Prostate gland (tissue), 2 donors: ENCODE measurements at regions not wholly inside any gene's neighbourhood (a gene's known extent, or its start where the extent isn't known, plus 50 kb on each side); places are given as distances from the start of the nearest gene placed in this dataset.

ENCODE experiments used
- DNase-seq: peaks from one replicate; pipeline ENCODE4 v3.0.0-alpha.2; 2019; ENCODE audit warnings: low spot score
- H3K27ac ChIP-seq, 2 donors: fragments of 200-600 bp; sonication (generic); 2 replicates each; pipeline ENCODE4 v1.5.1; 2017 to 2019
- H3K27me3 ChIP-seq: fragments of 200-600 bp; sonication (generic); replicated peaks from 2 replicates; pipeline ENCODE4 v1.5.1; 2019; ENCODE audit not compliant: insufficient read depth
- H3K36me3 ChIP-seq, 2 donors: fragments of 200-600 bp; sonication (generic); 1 replicate in 1 of 2; 2 replicates in 1 of 2; pipeline versions ENCODE4 v1.5.1 to v1.8.1; 2017 to 2019
- H3K4me1 ChIP-seq: fragments of 200-600 bp; sonication (generic); replicated peaks from 2 replicates; pipeline ENCODE4 v1.5.1; 2019
- H3K4me3 ChIP-seq, 2 donors: fragments of 200-600 bp; sonication (generic); 2 replicates each; pipeline ENCODE4 v1.5.1; 2017 to 2019
- H3K9me3 ChIP-seq: fragments of 200-600 bp; sonication (generic); 2 replicates; pipeline ENCODE4 v1.5.1; 2017
- CTCF ChIP-seq, 4 experiments: fragments of 200-600 bp in 2 of 4; fragments of 450-650 bp in 2 of 4; sonication (generic) in 2 of 4; IDR thresholded peaks; 1 replicate in 3 of 4; 2 replicates in 1 of 4; pipeline ENCODE4 v1.5.1; 2016 to 2019; ENCODE audit warnings: antibody characterized with exemption in 4 of 4, mild to moderate bottlenecking in 2 of 4, moderate library complexity in 2 of 4
- POLR2A ChIP-seq: fragments of 450-650 bp; IDR thresholded peaks from one replicate; pipeline ENCODE4 v1.6.1; 2016; ENCODE audit warnings: antibody characterized with exemption, mild to moderate bottlenecking
- POLR2AphosphoS5 ChIP-seq: sonication (generic); formaldehyde crosslinking; IDR thresholded peaks from one replicate; pipeline ENCODE4 v1.6.1; 2017; ENCODE audit warnings: antibody characterized with exemption
- WGBS: methylation state at CpG from one replicate; pipeline ENCODE4 v1.1.5; 2018; 5-methylcytosine and 5-hydroxymethylcytosine counted together
- intact Hi-C: fragments of 100-400 bp; cut with DNase I; formaldehyde crosslinking; loops from one replicate; pipeline ENCODE4 v1.14.2; 2022

GRCh38 chr6:167422934-167423333 is 98.0 kb downstream of the TTLL2 start:
- peaks cover 6% of the 10 kb centered on the region for H3K4me1 ChIP-seq
- no peaks in the 10 kb centered on the region for H3K36me3 ChIP-seq
- DNase-seq = no peak
- H3K9me3 ChIP-seq = no peaks in the 10 kb centered on the region
- H3K27me3 ChIP-seq = no peaks in the 10 kb centered on the region
- H3K4me3 ChIP-seq = no peak overlapping the region
- 98% methylated on average over 12 of the region's 23 CpGs for WGBS
- no peak overlapping the region for H3K27ac ChIP-seq
- TF ChIP-seq CTCF (IDR thresholded peaks at IDR 0.05) = no peak
- intact Hi-C loops = no loop called here

GRCh38 chr6:167424060-167424673 is 99.3 kb downstream of the TTLL2 start:
- peaks cover 6% of the 10 kb centered on the region for H3K4me1 ChIP-seq
- H3K27me3 ChIP-seq = no peaks in the 10 kb centered on the region
- H3K36me3 ChIP-seq = no peaks in the 10 kb centered on the region
- intact Hi-C loops = no loop called here
- no peak for TF ChIP-seq CTCF (IDR thresholded peaks at IDR 0.05)
- TF ChIP-seq POLR2A = no peak
- H3K4me3 ChIP-seq = no peak overlapping the region
- no peak for DNase-seq
- 82% methylated on average over 21 of the region's 22 CpGs for WGBS
- no peaks in the 10 kb centered on the region for H3K9me3 ChIP-seq
- H3K27ac ChIP-seq = no peak overlapping the region

- 94% methylated on average over 9 of the region's 9 CpGs for WGBS
- intact Hi-C loops = no loop called here
- no peak overlapping the region for H3K4me3 ChIP-seq
- no peaks in the 10 kb centered on the region for H3K9me3 ChIP-seq
- no peaks in the 10 kb centered on the region for H3K36me3 ChIP-seq
- H3K27me3 ChIP-seq = no peaks in the 10 kb centered on the region
- TF ChIP-seq POLR2A (no peak), POLR2AphosphoS5 (no peak), CTCF (IDR thresholded peaks at IDR 0.05) (no peak)
- no peak overlapping the region for H3K27ac ChIP-seq
- H3K4me1 ChIP-seq = peaks cover 6% of the 10 kb centered on the region
- DNase-seq = no peak
Measured at GRCh38 chr6:167424700-167425099, 99.8 kb downstream of the TTLL2 start.

- Histone ChIP-seq H3K27ac (no peak overlapping the region), H3K4me1 (peaks cover 6% of the 10 kb centered on the region), H3K4me3 (no peak overlapping the region), H3K9me3 (no peaks in the 10 kb centered on the region), H3K36me3 (no peaks in the 10 kb centered on the region), H3K27me3 (no peaks in the 10 kb centered on the region)
- no peak for DNase-seq
- TF ChIP-seq CTCF (IDR thresholded peaks at IDR 0.05) (no peak), POLR2AphosphoS5 (no peak)
- WGBS = 27% methylated on average over 5 of the region's 5 CpGs
- intact Hi-C loops = no loop called here
Measured at GRCh38 chr6:167426084-167426483, 101.2 kb downstream of the TTLL2 start.

- TF ChIP-seq POLR2A = no peak
- intact Hi-C loops = no loop called here
- no peaks in the 10 kb centered on the region for H3K27me3 ChIP-seq
- no peaks in the 10 kb centered on the region for H3K36me3 ChIP-seq
- H3K27ac ChIP-seq = no peak overlapping the region
- DNase-seq = no peak
- H3K9me3 ChIP-seq = no peaks in the 10 kb centered on the region
- H3K4me3 ChIP-seq = no peak overlapping the region
- WGBS = 63% methylated on average over 5 of the region's 5 CpGs
- peaks cover 6% of the 10 kb centered on the region for H3K4me1 ChIP-seq
Measured at GRCh38 chr6:167426651-167427050, 101.8 kb downstream of the TTLL2 start.
